Activated CD8-positive, alpha-beta memory T cell treated with anti-CD3 and anti-CD28 coated beads for 36 hours (primary cell): ENCODE measurements at regions not wholly inside any gene's neighbourhood (a gene's known extent, or its start where the extent isn't known, plus 50 kb on each side); places are given as distances from the start of the nearest gene placed in this dataset.

Experiments used
- CTCF ChIA-PET: fragments of 350-600 bp; sonication (Branson Sonifier 250); formaldehyde crosslinking; loops from one replicate; lab custom pipeline; 2021; ENCODE audit warnings: antibody characterized with exemption; lab: Charles Lee
- POLR2A ChIA-PET: fragments of 350-600 bp; sonication (Branson Sonifier 250); formaldehyde crosslinking; loops from one replicate; lab custom pipeline; 2021; ENCODE audit warnings: antibody characterized with exemption; lab: Charles Lee

- ChIA-PET POLR2A (no interaction called here), CTCF (no interaction called here)
These were observed 162.3 kb upstream of the CHRM3 start for GRCh38 chr1:239224100-239224499.

GRCh38 chr1:239222999-239223398, 163.4 kb upstream of the CHRM3 start:
- ChIA-PET POLR2A (no interaction called here), CTCF (no interaction called here)

- POLR2A ChIA-PET, result no interaction called here
- CTCF ChIA-PET, result no interaction called here
These were observed 164.7 kb upstream of the CHRM3 start for GRCh38 chr1:239221656-239222055.

GRCh38 chr1:239219679-239220078, 166.7 kb upstream of the CHRM3 start:
- POLR2A ChIA-PET, result no interaction called here
- CTCF ChIA-PET, result no interaction called here

GRCh38 chr1:239218301-239218700, 168.1 kb upstream of the CHRM3 start:
- CTCF ChIA-PET, result no interaction called here

GRCh38 chr1:239212811-239213220, 173.6 kb upstream of the CHRM3 start:
- CTCF ChIA-PET, result no interaction called here

More at GRCh38 chr1:239218301-239218700, 168.1 kb upstream of the CHRM3 start:
- POLR2A ChIA-PET, result no interaction called here

GRCh38 chr1:239209591-239209990, 176.8 kb upstream of the CHRM3 start:
- CTCF ChIA-PET, result no interaction called here
- POLR2A ChIA-PET, result no interaction called here

More at GRCh38 chr1:239212811-239213220, 173.6 kb upstream of the CHRM3 start:
- POLR2A ChIA-PET, result no interaction called here

GRCh38 chr1:239204401-239204800, 182.0 kb upstream of the CHRM3 start:
- CTCF ChIA-PET, result no interaction called here

GRCh38 chr1:239197871-239198270, 188.5 kb upstream of the CHRM3 start:
- ChIA-PET POLR2A (no interaction called here), CTCF (no interaction called here)

More at GRCh38 chr1:239204401-239204800, 182.0 kb upstream of the CHRM3 start:
- POLR2A ChIA-PET, result no interaction called here

- ChIA-PET POLR2A (no interaction called here), CTCF (no interaction called here)
These were observed 196.3 kb upstream of the CHRM3 start for GRCh38 chr1:239189998-239190512.

- CTCF ChIA-PET, result no interaction called here
- POLR2A ChIA-PET, result no interaction called here
These were observed 199.9 kb upstream of the CHRM3 start for GRCh38 chr1:239186487-239186886.

- ChIA-PET CTCF (no interaction called here), POLR2A (no interaction called here)
These were observed 201.1 kb upstream of the CHRM3 start for GRCh38 chr1:239185245-239185619.

- ChIA-PET CTCF (no interaction called here), POLR2A (no interaction called here)
These were observed 201.7 kb upstream of the CHRM3 start for GRCh38 chr1:239184561-239185244.

GRCh38 chr1:239178961-239179360, 207.4 kb upstream of the CHRM3 start:
- POLR2A ChIA-PET, result no interaction called here
- CTCF ChIA-PET, result no interaction called here

GRCh38 chr1:239174880-239175279, 211.5 kb upstream of the CHRM3 start:
- ChIA-PET CTCF (no interaction called here), POLR2A (no interaction called here)

GRCh38 chr1:239170828-239171227, 215.5 kb upstream of the CHRM3 start:
- POLR2A ChIA-PET, result no interaction called here
- CTCF ChIA-PET, result no interaction called here

GRCh38 chr1:239169276-239169675, 217.1 kb upstream of the CHRM3 start:
- CTCF ChIA-PET, result no interaction called here

GRCh38 chr1:239164451-239165180, 221.8 kb upstream of the CHRM3 start:
- POLR2A ChIA-PET, result no interaction called here

More at GRCh38 chr1:239169276-239169675, 217.1 kb upstream of the CHRM3 start:
- POLR2A ChIA-PET, result no interaction called here

GRCh38 chr1:239155466-239156091, 230.8 kb upstream of the CHRM3 start:
- CTCF ChIA-PET, result no interaction called here

More at GRCh38 chr1:239164451-239165180, 221.8 kb upstream of the CHRM3 start:
- CTCF ChIA-PET, result no interaction called here

GRCh38 chr1:239151937-239152336, 234.4 kb upstream of the CHRM3 start:
- CTCF ChIA-PET, result no interaction called here
- POLR2A ChIA-PET, result no interaction called here

More at GRCh38 chr1:239155466-239156091, 230.8 kb upstream of the CHRM3 start:
- POLR2A ChIA-PET, result no interaction called here
